Nephron (organoid): ENCODE measurements at regions not wholly inside any gene's neighbourhood (a gene's known extent, or its start where the extent isn't known, plus 50 kb on each side); places are given as distances from the start of the nearest gene placed in this dataset.
"Not testable (repeated sequence)": the region's sequence is repeated elsewhere in the genome, so short reads cannot be mapped to it uniquely, and the experiment has no call there.

Source experiments
- H3K27ac Mint-ChIP-seq, 3 experiments: 2 replicates each; pipeline ENCODE4 v1.8.0; 2020; ENCODE audit warnings: mixed read lengths in 3 of 3, mild to moderate bottlenecking in 2 of 3, moderate library complexity in 1 of 3
- H3K27me3 Mint-ChIP-seq: 2 replicates; pipeline ENCODE4 v1.8.0; 2021; ENCODE audit warnings: low read depth, mild to moderate bottlenecking, moderate library complexity, mixed read lengths
- H3K36me3 Mint-ChIP-seq: 2 replicates; pipeline ENCODE4 v1.8.0; 2020; ENCODE audit warnings: low read depth, mixed read lengths
- H3K4me1 Mint-ChIP-seq: 2 replicates; pipeline ENCODE4 v1.8.0; 2020; ENCODE audit warnings: mixed read lengths
- H3K4me3 Mint-ChIP-seq, 3 experiments: 2 replicates each; pipeline ENCODE4 v1.8.0; 2020; ENCODE audit warnings: mild to moderate bottlenecking in 3 of 3, mixed read lengths in 3 of 3, moderate library complexity in 2 of 3
- H3K9me3 Mint-ChIP-seq: 2 replicates; pipeline ENCODE4 v1.8.0; 2020; ENCODE audit warnings: mixed read lengths
- CTCF ChIP-seq, 3 experiments: fragments of 200-600 bp; sonication (generic); IDR thresholded peaks; one replicate each; pipeline ENCODE4 v1.5.0; 2021; ENCODE audit warnings: antibody characterized with exemption in 3 of 3; ENCODE audit not compliant: unreplicated experiment in 3 of 3

GRCh38 chr1:213340593-213340992, 289.6 kb downstream of the RPS6KC1 start:
- Mint-ChIP-seq H3K4me3 (no peak overlapping the region), H3K9me3 (peaks cover 3% of the 10 kb centered on the region), H3K4me1 (peaks cover 2% of the 10 kb centered on the region), H3K36me3 (no peaks in the 10 kb centered on the region), H3K27me3 (no peaks in the 10 kb centered on the region), H3K27ac (no peak overlapping the region)
- no peak for TF ChIP-seq CTCF (IDR thresholded peaks at IDR 0.05; ENCODE audit: unreplicated experiment in 3 of 3)

- Mint-ChIP-seq H3K9me3 (peaks cover 3% of the 10 kb centered on the region), H3K4me3 (no peak overlapping the region), H3K27ac (no peak overlapping the region), H3K4me1 (peaks cover 6% of the 10 kb centered on the region), H3K36me3 (no peaks in the 10 kb centered on the region), H3K27me3 (no peaks in the 10 kb centered on the region)
- TF ChIP-seq CTCF (IDR thresholded peaks at IDR 0.05; ENCODE audit: unreplicated experiment in 3 of 3): no peak
These were observed 294.6 kb downstream of the RPS6KC1 start for GRCh38 chr1:213345621-213346020.

- no peaks in the 10 kb centered on the region for H3K4me1 Mint-ChIP-seq
- no peaks in the 10 kb centered on the region for H3K36me3 Mint-ChIP-seq
- H3K4me3 Mint-ChIP-seq: no peak overlapping the region
- H3K27ac Mint-ChIP-seq: no peak overlapping the region
- peaks cover 18% of the 10 kb centered on the region for H3K9me3 Mint-ChIP-seq
- no peak for TF ChIP-seq CTCF (IDR thresholded peaks at IDR 0.05; ENCODE audit: unreplicated experiment in 3 of 3)
- peaks cover 3% of the 10 kb centered on the region for H3K27me3 Mint-ChIP-seq
These were observed 306.4 kb downstream of the RPS6KC1 start for GRCh38 chr1:213357403-213357802.

GRCh38 chr1:213358368-213358767, 307.3 kb downstream of the RPS6KC1 start:
- not testable (repeated sequence) for H3K4me3 Mint-ChIP-seq, H3K27ac Mint-ChIP-seq, H3K27me3 Mint-ChIP-seq, H3K4me1 Mint-ChIP-seq, H3K36me3 Mint-ChIP-seq
- peaks cover 23% of the 10 kb centered on the region for H3K9me3 Mint-ChIP-seq

- peaks cover 20% of the 10 kb centered on the region for H3K9me3 Mint-ChIP-seq
- H3K36me3 Mint-ChIP-seq: no peaks in the 10 kb centered on the region
- H3K4me1 Mint-ChIP-seq: peaks cover 8% of the 10 kb centered on the region
- H3K27me3 Mint-ChIP-seq: no peaks in the 10 kb centered on the region
- no peak overlapping the region for H3K4me3 Mint-ChIP-seq
- no peak for TF ChIP-seq CTCF (IDR thresholded peaks at IDR 0.05; ENCODE audit: unreplicated experiment in 3 of 3)
- no peak overlapping the region for H3K27ac Mint-ChIP-seq
These were observed 311.6 kb downstream of the RPS6KC1 start for GRCh38 chr1:213362598-213362997.

GRCh38 chr1:213366141-213366831, 315.2 kb downstream of the RPS6KC1 start:
- Mint-ChIP-seq H3K27me3 (peaks cover 3% of the 10 kb centered on the region), H3K4me1 (peaks cover 33% of the 10 kb centered on the region), H3K9me3 (peaks cover 12% of the 10 kb centered on the region), H3K27ac (no peak overlapping the region), H3K36me3 (no peaks in the 10 kb centered on the region), H3K4me3 (no peak overlapping the region)
- TF ChIP-seq CTCF (IDR thresholded peaks at IDR 0.05; ENCODE audit: unreplicated experiment in 3 of 3): no peak
